ENCODE measurements at regions not wholly inside any gene's neighbourhood (a gene's known extent, or its start where the extent isn't known, plus 50 kb on each side); places are given as distances from the start of the nearest gene placed in this dataset.
"Not testable (repeated sequence)": the region's sequence is repeated elsewhere in the genome, so short reads cannot be mapped to it uniquely, and the experiment has no call there.

GRCh38 chr7:81887098-81888090 lies 117.5 kb upstream of the HGF start:
- peak in 1 of 2 experiments; percentile 23 for DNase-seq (ENCODE audit: low read depth in 1 of 2, low spot score in 1 of 2)
- in situ Hi-C loops (cut with HindIII; ENCODE audit: low pct_unique_long_range_greater_than_20kb, low sequenced_read_pairs) = no loop called here
- TF ChIP-seq JUND (IDR thresholded peaks at IDR 0.05; ENCODE audit: low read depth) = no peak

GRCh38 chr7:81886211-81886764 lies 116.4 kb upstream of the HGF start:
- in situ Hi-C loops (cut with HindIII; ENCODE audit: low pct_unique_long_range_greater_than_20kb, low sequenced_read_pairs) = no loop called here

GRCh38 chr7:81884817-81885216 lies 115.0 kb upstream of the HGF start:
- TF ChIP-seq JUND (IDR thresholded peaks at IDR 0.05; ENCODE audit: low read depth) = no peak
- in situ Hi-C loops (cut with HindIII; ENCODE audit: low pct_unique_long_range_greater_than_20kb, low sequenced_read_pairs) = no loop called here
- no peak for DNase-seq (ENCODE audit: low read depth in 1 of 2, low spot score in 1 of 2)

More at GRCh38 chr7:81886211-81886764, 116.4 kb upstream of the HGF start:
- no peak for TF ChIP-seq JUND (IDR thresholded peaks at IDR 0.05; ENCODE audit: low read depth)
- no peak for DNase-seq (ENCODE audit: low read depth in 1 of 2, low spot score in 1 of 2)

- TF ChIP-seq JUND (IDR thresholded peaks at IDR 0.05; ENCODE audit: low read depth) = no peak
- DNase-seq (ENCODE audit: low read depth in 1 of 2, low spot score in 1 of 2) = no peak
- in situ Hi-C loops (cut with HindIII; ENCODE audit: low pct_unique_long_range_greater_than_20kb, low sequenced_read_pairs) = no loop called here
Measured at GRCh38 chr7:81883801-81884393, 114.0 kb upstream of the HGF start.

GRCh38 chr7:81882086-81882485 lies 112.2 kb upstream of the HGF start:
- no peak for DNase-seq (ENCODE audit: low read depth in 1 of 2, low spot score in 1 of 2)
- in situ Hi-C loops (cut with HindIII; ENCODE audit: low pct_unique_long_range_greater_than_20kb, low sequenced_read_pairs) = no loop called here
- no peak for TF ChIP-seq JUND (IDR thresholded peaks at IDR 0.05; ENCODE audit: low read depth)

- in situ Hi-C loops (cut with HindIII; ENCODE audit: low pct_unique_long_range_greater_than_20kb, low sequenced_read_pairs) = no loop called here
- no peak for TF ChIP-seq JUND (IDR thresholded peaks at IDR 0.05; ENCODE audit: low read depth)
- no peak for DNase-seq (ENCODE audit: low read depth in 1 of 2, low spot score in 1 of 2)
Measured at GRCh38 chr7:81877890-81878289, 108.0 kb upstream of the HGF start.

GRCh38 chr7:81873559-81873958 lies 103.7 kb upstream of the HGF start:
- in situ Hi-C loops (cut with HindIII; ENCODE audit: low pct_unique_long_range_greater_than_20kb, low sequenced_read_pairs) = no loop called here
- DNase-seq (ENCODE audit: low read depth in 1 of 2, low spot score in 1 of 2) = no peak
- TF ChIP-seq JUND (IDR thresholded peaks at IDR 0.05; ENCODE audit: low read depth) = no peak

- in situ Hi-C loops (cut with HindIII; ENCODE audit: low pct_unique_long_range_greater_than_20kb, low sequenced_read_pairs) = no loop called here
- no peak for DNase-seq (ENCODE audit: low read depth in 1 of 2, low spot score in 1 of 2)
- no peak for TF ChIP-seq JUND (IDR thresholded peaks at IDR 0.05; ENCODE audit: low read depth)
Measured at GRCh38 chr7:81871606-81872265, 101.9 kb upstream of the HGF start.

GRCh38 chr7:81870608-81871007 lies 100.8 kb upstream of the HGF start:
- no peak for TF ChIP-seq JUND (IDR thresholded peaks at IDR 0.05; ENCODE audit: low read depth)
- in situ Hi-C loops (cut with HindIII; ENCODE audit: low pct_unique_long_range_greater_than_20kb, low sequenced_read_pairs) = no loop called here

GRCh38 chr7:81869670-81870069 lies 99.8 kb upstream of the HGF start:
- in situ Hi-C loops (cut with HindIII; ENCODE audit: low pct_unique_long_range_greater_than_20kb, low sequenced_read_pairs) = no loop called here
- TF ChIP-seq JUND (IDR thresholded peaks at IDR 0.05; ENCODE audit: low read depth) = no peak
- DNase-seq (ENCODE audit: low read depth in 1 of 2, low spot score in 1 of 2) = no peak

More at GRCh38 chr7:81870608-81871007, 100.8 kb upstream of the HGF start:
- DNase-seq (ENCODE audit: low read depth in 1 of 2, low spot score in 1 of 2) = no peak

GRCh38 chr7:81865754-81866153 lies 95.9 kb upstream of the HGF start:
- no peak for DNase-seq (ENCODE audit: low read depth in 1 of 2, low spot score in 1 of 2)
- no peak for TF ChIP-seq JUND (IDR thresholded peaks at IDR 0.05; ENCODE audit: low read depth)
- in situ Hi-C loops (cut with HindIII; ENCODE audit: low pct_unique_long_range_greater_than_20kb, low sequenced_read_pairs) = no loop called here

- no peak for TF ChIP-seq JUND (IDR thresholded peaks at IDR 0.05; ENCODE audit: low read depth)
- no peak for DNase-seq (ENCODE audit: low read depth in 1 of 2, low spot score in 1 of 2)
- in situ Hi-C loops (cut with HindIII; ENCODE audit: low pct_unique_long_range_greater_than_20kb, low sequenced_read_pairs) = no loop called here
Measured at GRCh38 chr7:81859433-81859832, 89.6 kb upstream of the HGF start.

GRCh38 chr7:81858820-81859219 lies 89.0 kb upstream of the HGF start:
- DNase-seq (ENCODE audit: low read depth in 1 of 2, low spot score in 1 of 2); in situ Hi-C loops (cut with HindIII; ENCODE audit: low pct_unique_long_range_greater_than_20kb, low sequenced_read_pairs): not testable (repeated sequence)
